Left forelimb (tissue), 1 donor: ENCODE measurements at regions not wholly inside any gene's neighbourhood (a gene's known extent, or its start where the extent isn't known, plus 50 kb on each side); places are given as distances from the start of the nearest gene placed in this dataset.
"Not testable (repeated sequence)": the region's sequence is repeated elsewhere in the genome, so short reads cannot be mapped to it uniquely, and the experiment has no call there.

ENCODE experiments used
- DNase-seq: peaks from one replicate; pipeline ENCODE4 v3.0.0-alpha.2; 2018; ENCODE audit warnings: low spot score

DNA sequence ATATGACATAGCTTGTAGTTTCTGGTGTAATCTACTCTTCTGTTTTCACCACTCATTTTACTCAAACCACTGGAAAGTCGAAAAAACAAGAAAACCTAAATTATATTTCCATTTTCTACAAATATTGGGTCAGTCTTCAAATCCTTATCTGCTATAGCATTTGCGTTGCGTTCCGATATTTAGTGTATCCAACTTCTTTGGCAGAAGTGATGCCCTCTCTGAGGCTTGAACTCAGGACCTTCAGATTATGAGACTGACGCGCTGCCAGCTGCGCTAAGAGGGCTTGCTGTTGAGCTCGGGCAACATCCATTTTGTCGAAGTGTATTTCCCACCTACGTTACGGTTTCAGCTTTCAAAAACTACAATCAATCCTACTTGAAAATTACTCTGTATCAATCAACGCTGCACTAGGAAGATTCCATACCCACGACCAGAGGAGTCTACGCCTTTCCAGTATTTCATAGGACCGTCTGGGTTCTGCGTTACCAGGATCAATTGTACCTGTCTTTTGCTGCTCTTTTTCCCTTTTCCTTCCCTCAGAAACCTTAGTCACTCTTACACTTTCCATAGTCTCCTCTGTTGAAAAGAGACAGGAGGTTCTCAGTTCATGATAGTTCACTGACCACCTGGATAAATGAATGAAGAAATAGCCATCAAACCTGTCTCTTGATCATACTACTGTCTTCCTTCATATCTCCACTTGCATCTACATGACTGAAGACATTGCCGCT lies 140.5 kb upstream of the ZNF322 start:
- not testable (repeated sequence) for DNase-seq

DNA sequence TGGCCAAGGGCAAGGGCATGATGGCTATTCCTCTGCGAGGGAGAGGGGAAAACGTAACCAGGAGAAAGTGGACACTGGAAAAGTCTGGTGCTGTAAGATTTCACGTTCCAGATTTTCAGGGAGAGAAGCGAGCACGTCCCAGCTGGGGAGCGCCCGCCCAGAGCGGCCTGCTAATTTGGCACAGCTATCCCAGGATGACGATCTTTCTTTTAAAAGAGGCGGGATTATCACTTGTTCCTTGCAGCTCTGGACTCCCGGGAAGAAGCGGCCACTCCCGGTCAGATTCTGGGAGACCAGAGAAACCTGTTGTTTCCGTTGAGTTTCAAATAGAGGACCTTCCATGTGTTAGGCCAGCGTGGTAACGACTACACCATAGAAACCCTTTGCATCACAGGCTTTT lies 144.2 kb upstream of the ZNF322 start:
- DNase-seq, result not testable (repeated sequence)

DNA sequence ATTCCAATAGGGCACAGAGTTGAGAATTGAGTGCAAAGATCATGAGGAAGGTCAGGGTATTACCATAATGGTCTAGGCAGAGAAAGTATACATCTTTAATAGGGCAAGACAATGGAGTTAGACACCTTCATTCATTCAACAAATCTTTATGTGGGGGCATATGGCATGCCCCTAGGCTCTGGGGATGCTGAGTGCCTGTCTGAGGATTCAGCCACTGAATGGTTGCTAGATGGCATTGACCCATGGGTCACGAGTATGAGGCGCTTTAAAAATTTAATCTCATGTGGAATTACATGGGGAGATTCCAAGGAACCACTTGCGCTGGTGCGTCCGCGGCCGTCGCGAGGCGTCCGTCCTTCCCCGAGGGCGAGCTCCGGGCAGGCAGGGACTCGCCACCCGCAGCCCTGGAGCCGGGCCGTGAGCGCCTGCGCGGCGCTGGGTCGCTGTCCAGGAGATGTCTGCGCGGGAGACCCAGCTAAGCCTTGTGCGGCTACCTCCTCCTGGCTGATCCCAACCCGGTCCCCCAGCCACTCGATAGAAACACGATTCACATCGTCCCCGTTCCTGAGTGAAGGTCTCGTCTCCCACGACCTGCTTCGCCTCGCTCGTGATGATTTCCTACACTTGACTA lies 152.1 kb upstream of the ZNF322 start:
- not testable (repeated sequence) for DNase-seq

DNA sequence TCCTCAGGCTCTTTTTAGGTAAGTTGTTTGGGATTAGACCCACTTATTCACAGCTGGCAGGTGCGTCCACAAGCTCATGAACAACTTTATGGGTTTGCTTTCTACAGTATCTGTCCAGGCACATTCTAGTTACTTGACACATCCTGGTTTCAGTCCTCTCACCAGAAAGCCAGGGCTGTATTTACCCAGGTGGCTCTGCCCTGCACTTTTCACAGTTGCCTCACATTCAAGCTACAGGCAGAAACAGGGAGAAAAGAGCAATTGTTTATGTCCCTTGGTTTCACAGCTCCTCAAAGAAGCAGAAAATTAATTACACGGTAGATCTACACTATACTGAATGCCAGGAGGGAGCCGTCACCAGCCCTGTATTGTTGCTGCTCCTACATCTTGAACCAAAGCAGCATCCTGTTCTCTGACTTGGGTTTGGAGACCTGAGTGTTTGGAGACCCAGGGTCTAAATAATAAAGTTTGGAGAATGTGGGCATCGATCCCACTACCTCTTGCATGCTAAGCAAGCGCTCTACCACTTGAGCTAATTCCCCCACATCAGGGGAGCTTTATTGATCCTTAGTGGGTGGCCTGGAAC lies 159.2 kb upstream of the ZNF322 start:
- DNase-seq, result not testable (repeated sequence)

DNA sequence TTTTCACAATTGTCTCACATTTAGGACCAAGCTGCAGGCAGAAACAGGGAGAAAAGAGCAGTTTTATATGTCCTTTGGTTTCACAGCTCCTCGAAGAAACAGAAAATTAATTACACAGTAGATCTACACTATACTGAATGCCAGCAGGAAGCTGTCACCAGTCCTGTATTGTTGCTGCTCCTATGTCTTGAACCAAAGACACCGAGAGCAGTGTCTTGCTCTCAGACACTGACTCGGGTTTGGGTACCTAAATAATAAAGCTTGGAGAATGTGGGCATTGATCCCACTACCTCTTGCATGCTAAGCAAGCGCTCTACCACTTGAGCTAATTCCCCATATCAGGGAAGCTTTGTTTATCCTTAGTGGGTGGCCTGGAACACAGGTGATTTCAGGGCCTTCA lies 168.4 kb upstream of the ZNF322 start:
- DNase-seq, result not testable (repeated sequence)

DNA sequence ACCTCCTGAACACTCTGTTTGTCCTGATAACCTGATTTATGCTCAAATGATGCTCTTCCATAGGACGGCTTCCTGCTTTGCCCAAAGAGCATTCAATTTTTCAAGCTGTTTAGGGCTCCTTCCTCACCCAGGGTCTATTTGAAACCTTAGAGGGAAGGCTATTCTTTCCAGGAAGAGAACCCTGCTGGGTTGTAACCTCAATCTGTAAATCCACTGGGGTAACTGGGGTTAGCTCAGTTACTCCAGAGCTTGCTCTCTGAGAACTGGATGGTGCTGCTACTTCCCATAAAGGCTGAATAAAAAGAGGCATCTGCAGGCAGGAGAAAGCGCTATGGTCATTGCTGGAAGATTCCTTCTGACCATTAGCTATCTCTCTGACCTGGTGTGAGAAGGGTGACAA lies 169.9 kb upstream of the ZNF322 start:
- DNase-seq, result not testable (repeated sequence)

DNA sequence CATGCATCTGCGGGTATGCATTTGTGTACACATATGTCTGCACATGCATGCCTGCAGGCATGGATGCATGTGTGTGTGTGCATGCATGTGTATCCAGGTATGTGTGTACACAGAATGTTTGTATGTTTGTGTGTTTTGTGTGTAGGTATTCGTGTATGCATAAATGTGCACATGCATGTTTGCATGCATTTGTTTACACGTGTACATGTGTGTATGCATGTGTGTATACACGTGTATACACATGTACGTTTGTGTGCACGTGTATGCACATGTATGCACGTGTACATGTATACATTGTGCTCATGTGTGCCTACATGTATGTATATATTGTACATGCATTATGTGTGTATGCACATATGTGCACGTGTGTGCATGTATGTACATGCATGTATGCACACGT lies 171.4 kb upstream of the ZNF322 start:
- not testable (repeated sequence) for DNase-seq

DNA sequence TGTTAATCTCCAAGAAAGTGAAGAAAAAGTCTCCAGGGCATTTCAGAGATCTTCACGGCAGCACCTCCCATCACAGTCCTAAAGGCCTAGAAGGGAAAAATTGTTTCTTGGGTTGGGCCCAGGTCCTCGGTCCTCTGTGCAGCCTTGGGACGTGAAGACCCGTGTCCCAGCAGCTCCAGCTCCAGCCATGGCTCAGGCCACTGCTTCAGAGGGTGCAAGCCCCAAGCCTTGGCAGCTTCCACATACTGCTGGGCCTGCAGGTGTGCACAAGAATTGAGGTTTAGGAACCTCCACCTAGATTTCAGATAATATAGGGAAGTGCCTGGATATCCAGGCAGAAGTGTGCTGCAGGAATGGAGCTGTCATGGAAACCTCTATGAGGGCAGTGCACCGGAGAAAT lies 176.2 kb upstream of the ZNF322 start:
- DNase-seq, result not testable (repeated sequence)

DNA sequence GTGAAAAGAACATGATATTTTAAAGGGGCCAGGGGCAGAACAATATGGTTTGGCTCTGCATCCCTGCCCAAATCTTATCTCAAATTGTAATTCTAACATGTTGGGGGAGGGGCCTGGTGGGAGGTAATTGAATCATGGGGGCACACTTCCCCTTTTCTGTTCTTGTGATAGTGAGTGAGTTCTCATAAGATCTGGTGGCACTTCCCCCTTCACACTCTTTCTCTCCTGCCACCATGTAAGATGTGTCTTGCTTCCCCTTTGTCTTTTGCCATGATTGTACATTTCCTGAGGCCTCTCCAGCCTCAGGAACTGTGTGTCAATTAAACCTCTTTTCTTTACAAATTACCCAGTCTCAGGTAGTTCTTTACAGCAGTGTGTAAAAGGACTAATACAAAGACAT lies 177.1 kb upstream of the ZNF322 start:
- DNase-seq, result not testable (repeated sequence)

DNA sequence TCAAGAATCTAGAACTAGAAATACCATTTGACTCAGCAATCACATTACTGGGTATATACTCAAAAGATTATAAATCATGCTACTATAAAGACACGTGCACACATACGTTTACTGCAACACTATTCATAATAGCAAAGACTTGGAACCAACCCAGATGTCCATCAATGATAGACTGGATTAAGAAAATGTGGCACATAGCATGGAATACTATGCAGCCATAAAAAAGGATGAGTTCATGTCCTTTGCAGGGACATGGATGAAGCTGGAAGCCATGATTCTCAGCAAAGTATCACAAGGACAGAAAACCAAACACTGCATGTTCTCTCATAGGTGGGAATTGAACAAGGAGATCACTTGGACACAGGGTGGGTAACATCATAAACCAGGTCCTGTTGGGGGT lies 185.3 kb upstream of the ZNF322 start:
- not testable (repeated sequence) for DNase-seq

DNA sequence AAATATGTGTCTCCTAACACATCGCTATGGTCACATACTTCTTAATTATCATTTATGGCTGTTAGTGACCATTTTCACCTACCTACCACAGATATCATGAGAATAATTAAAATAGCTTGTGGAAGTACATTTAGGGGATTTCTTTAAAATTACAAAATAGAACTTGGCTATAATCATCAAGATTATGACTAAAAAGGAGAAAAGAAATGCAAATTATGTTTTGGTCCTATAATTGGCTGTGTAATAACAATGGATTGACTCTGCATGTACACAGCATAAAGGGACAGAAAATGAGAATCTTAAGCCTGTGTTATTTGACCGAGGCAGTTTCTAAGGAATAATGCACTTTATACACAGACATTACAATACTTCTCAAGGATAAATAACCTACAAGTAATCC lies 197.7 kb upstream of the ZNF322 start:
- not testable (repeated sequence) for DNase-seq

DNA sequence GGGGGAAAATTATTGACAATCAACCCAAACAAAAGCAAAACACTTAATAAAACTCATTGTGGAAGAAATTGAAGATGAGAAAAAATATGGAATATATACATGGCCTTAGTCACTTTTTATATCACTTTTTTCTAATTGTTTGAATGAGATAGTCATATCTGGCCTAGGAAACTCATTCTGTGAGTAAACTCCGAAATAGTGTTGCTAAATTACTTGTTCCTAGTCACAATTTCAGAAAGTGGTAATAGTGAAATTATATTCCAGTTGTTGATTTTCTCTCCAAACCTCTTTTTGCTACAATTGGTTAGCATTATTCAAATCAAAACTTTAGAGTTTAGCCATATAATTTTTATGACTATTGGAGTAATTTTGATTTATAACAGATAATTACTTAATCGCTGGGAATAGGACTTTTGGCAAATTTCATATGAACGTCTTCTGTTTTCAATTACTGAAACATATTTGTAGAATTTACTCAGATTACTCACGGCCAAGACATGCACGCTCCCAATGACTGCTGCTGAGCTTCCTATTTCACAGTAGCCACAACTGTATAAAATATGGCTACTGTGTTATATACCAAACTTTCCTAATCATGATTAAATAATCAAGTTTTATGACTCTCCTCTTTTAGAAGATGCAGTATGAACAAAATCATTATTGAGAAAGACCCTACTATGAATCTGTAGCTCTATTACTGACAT lies 199.7 kb upstream of the ZNF322 start:
- DNase-seq, result not testable (repeated sequence)

DNA sequence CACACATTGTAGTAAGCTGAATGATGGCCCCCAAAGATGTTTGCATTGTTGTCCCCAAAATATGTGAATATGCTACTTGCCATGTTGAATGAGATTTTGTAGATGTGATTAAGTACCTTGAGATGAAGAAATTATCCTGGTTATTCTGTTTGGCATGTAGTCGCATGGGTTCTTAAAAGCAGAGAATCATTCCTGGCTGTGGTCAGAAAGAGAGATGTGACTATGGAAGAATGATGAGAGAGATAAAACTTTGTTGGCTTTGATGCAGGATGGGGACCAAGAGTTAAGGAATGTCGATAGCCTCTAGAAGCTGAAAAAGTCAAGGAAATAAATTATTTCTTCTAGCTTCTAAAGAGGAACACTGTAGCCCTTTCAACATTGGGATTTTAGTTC lies 200.2 kb upstream of the ZNF322 start:
- not testable (repeated sequence) for DNase-seq

DNA sequence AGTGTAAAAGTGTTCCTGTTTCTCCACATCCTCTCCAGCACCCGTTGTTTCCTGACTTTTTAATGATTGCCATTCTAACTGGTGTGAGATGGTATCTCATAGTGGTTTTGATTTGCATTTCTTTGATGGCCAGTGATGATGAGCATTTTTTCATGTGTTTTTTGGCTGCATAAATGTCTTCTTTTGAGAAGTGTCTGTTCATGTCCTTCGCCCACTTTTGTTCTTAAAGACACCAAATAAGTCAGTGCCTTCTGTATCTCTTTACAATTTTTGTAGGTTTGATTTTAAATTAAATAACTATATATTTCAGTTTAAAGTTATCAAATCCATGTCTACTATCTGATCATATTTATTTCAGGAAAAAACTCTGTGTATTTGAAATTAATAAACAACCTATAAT lies 202.4 kb upstream of the ZNF322 start:
- DNase-seq, result not testable (repeated sequence)

DNA sequence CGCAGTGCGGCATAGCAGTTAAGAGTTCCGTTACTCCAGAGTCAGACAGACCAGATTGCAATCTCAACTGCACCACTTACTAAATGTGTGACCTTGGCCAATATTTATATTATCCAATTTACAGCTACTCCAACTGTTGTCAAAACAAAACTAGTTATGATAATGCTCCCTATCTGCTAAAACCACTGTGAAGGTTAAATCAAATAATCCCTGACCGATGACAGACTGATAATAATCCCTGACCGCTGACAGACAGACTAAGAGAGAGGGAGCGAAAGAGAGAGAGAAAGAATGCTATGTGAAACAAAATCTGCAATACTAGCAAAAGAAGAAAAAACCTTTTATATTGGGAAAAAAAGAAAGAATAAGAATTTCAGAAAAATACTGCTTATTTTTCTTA lies 204.1 kb upstream of the ZNF322 start:
- not testable (repeated sequence) for DNase-seq

DNA sequence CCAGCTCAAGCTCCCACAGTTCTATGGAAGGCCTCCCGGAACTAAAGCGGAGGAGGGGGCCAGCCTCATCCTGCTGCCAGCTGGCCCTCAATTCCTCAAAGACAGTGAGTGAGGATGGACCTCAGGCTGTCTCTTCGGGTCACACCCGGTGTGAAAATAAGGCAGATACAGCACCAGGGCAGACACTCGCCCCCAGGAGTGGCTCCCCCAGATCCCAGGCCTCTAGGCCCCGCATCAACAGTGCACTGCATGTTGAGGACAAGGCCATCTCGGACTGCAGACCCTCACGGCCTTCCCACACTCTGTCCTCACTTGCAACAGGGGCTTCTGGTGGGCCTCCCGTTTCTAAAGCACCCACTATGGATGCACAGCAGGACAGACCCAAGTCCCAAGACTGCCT lies 239.2 kb upstream of the ZNF322 start:
- DNase-seq, result not testable (repeated sequence)

DNA sequence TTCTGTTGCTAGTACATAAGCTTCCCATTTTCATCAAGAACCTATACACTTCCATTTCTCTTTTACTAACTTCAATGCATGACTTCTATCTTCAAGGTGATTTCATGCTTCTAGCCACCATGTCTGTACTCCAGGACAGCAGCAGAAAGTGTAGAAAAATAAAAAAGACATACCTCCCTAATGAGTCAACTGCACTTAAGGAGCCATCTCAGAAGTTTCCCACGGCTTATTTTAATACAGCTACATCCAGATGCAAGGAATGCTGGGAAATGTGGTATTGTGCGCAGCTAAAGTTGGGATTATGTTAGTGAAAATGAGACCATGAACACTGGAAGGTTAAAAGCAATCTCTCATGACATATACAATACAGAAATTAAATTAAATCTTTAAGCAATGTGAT lies 264.7 kb upstream of the ZNF322 start:
- DNase-seq, result not testable (repeated sequence)

DNA sequence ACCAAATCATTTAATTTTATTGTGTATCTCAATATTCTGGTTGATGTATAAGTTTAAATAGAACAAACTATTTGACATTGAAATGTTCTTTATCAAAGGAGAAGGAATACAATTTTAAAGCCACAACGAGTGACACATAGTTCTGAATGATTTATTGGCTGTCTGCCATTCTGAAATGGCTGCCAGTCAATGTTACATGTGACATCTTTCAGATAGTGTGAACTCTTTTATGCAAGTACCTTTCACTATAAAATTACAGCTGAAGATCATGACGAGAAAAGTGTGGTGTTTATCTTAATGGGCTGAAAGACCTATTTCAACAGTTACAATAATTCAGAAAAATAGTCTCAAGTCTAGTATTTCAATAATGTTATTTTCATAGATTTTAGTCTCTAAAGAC lies 268.6 kb upstream of the ZNF322 start:
- DNase-seq, result not testable (repeated sequence)

DNA sequence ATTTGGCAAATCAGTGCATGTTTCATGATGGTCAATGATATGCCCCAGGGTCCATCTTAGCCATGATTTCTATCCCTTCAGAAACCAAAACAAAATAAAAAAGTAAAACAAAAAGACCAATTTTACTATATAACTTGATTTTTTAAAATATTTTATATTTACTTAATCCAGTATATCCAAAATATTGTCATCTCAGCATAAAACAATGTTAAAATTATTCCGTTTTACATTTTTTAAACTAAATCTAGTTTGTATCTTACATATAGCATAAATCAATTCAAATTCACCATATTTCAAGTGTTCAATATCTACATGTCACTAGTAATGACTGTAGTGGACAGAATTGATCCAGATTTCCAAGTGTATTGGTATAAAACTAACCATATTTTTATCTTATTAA lies 277.7 kb upstream of the ZNF322 start:
- not testable (repeated sequence) for DNase-seq

DNA sequence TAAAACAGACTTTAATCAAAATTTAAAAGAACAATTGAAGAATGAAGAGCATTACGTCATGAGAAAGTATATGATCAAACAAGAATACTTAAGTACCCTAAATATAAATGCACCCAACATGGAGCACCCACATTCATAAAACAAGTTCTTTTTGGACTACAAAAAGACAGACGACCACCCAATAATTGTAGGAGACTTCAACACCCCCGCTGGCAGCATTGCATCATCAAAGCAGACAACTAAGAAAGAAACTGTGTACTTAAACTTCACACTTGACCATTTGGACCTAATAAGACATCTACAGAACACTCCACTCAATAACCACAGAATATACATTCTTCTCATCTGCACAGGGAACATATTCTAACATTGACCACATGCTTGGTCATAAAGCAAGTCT lies 291.7 kb upstream of the ZNF322 start:
- not testable (repeated sequence) for DNase-seq

DNA sequence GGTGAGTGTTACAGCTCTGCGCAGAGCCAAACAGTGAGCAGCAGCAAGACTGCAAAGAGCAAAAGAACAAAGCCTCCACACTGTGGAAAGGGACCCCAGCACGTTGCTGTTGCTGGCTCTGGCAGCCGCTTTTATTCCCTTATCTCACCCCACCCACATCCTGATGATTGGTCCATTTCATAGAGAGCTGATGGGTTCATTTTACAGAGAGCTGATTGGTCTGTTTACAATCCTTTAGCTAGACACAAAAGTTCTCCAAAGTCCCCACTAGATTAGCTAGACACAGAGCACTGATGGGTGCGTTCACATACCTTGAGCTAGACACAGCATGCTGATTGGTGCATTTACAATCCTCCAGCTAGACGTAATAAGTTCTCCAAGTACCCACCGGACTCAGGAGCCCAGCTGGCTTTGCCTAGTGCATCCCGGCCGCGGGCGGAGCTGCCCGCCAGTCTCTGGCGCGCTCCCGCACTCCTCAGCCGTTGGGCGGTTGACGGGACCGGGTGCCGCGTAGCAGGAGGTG lies 291.4 kb upstream of the PRSS16 start:
- DNase-seq, result peak; percentile 59

DNA sequence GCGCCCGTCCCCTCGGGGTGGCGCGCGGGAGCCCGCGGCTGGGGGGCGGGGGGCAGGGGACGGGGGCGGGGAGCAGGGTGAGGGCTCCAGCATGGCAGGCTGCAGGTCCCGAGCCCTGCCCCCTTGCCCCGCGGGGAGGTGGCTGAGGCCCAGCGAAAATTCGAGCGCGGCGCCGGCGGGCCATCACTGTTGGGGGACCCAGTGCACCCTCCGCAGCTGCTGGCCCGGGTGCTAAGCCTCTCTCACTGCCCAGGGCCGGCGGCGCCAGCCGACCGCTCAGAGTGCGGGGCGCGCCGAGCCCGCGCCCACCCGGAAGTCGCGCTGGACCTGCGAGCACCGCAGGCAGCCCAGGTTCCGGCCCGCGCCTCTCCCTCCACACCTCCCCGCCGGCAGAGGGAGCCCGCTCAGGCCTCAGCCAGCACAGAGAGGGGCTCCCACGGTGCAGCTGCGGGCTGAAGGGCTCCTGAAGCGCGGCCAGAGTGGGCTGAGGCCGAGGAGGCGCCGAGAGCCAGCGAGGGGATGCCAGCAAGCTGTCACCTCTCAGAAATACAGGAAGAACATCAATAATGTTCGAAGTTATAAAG lies 290.8 kb upstream of the PRSS16 start:
- DNase-seq, result peak; percentile 67
